Progenitor cell of endocrine pancreas (in vitro differentiated cells): ENCODE measurements at regions not wholly inside any gene's neighbourhood (a gene's known extent, or its start where the extent isn't known, plus 50 kb on each side); places are given as distances from the start of the nearest gene placed in this dataset.

ENCODE experiments used
- DNase-seq: peaks from one replicate; pipeline ENCODE4 v3.0.0; 2021; ENCODE audit warnings: low spot score; ENCODE audit not compliant: unreplicated experiment
- H3K27ac Mint-ChIP-seq: 2 replicates; pipeline ENCODE4 v1.8.0; 2021; ENCODE audit warnings: mild to moderate bottlenecking, moderate library complexity, mixed read lengths
- H3K27me3 Mint-ChIP-seq: 2 replicates; pipeline ENCODE4 v1.8.0; 2021; ENCODE audit warnings: mixed read lengths
- H3K36me3 Mint-ChIP-seq: 2 replicates; pipeline ENCODE4 v1.8.0; 2022; ENCODE audit warnings: mixed read lengths; ENCODE audit not compliant: insufficient read depth
- H3K4me1 Mint-ChIP-seq: 2 replicates; pipeline ENCODE4 v1.8.0; 2021; ENCODE audit warnings: low read depth, mixed read lengths
- H3K4me3 Mint-ChIP-seq: 2 replicates; pipeline ENCODE4 v1.8.0; 2021; ENCODE audit warnings: low read depth, mild to moderate bottlenecking, moderate library complexity, mixed read lengths
- H3K9me3 Mint-ChIP-seq: 2 replicates; pipeline ENCODE4 v1.8.0; 2021; ENCODE audit warnings: low read depth, mixed read lengths
- TF ChIP-seq, protein P1 (sequence below): fragments of 200-600 bp; sonication (generic); IDR thresholded peaks from one replicate; pipeline ENCODE4 v1.5.0; 2021; ENCODE audit warnings: antibody characterized with exemption, mild to moderate bottlenecking; ENCODE audit not compliant: unreplicated experiment

DNA sequence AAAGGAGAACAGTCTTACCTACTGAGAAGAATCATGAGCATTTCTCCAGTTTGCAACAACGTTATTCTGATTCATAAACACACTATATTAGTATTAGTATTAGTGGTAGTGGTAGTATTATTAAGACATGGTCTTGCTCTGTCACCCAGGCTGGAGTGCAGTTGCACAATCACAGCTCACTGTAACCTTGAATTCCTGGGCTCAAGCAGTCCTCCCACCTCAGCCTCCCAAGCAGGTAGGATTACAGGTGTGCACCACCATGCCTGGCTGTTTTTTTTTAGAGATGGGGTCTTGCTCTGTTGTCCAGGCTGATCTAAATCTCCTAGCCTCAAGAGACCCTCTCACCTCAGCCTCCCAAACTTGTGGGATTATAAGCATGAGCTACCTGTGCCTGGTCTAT lies 363.5 kb downstream of the SAMD5 start:
- Mint-ChIP-seq H3K36me3 (no peaks in the 10 kb centered on the region), H3K4me1 (peaks cover 10% of the 10 kb centered on the region), H3K27ac (no peak overlapping the region), H3K27me3 (no peaks in the 10 kb centered on the region), H3K9me3 (no peaks in the 10 kb centered on the region), H3K4me3 (no peak overlapping the region)
- TF ChIP-seq, protein P1, sequence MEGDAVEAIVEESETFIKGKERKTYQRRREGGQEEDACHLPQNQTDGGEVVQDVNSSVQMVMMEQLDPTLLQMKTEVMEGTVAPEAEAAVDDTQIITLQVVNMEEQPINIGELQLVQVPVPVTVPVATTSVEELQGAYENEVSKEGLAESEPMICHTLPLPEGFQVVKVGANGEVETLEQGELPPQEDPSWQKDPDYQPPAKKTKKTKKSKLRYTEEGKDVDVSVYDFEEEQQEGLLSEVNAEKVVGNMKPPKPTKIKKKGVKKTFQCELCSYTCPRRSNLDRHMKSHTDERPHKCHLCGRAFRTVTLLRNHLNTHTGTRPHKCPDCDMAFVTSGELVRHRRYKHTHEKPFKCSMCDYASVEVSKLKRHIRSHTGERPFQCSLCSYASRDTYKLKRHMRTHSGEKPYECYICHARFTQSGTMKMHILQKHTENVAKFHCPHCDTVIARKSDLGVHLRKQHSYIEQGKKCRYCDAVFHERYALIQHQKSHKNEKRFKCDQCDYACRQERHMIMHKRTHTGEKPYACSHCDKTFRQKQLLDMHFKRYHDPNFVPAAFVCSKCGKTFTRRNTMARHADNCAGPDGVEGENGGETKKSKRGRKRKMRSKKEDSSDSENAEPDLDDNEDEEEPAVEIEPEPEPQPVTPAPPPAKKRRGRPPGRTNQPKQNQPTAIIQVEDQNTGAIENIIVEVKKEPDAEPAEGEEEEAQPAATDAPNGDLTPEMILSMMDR, result no peak
- no peak for DNase-seq

DNA sequence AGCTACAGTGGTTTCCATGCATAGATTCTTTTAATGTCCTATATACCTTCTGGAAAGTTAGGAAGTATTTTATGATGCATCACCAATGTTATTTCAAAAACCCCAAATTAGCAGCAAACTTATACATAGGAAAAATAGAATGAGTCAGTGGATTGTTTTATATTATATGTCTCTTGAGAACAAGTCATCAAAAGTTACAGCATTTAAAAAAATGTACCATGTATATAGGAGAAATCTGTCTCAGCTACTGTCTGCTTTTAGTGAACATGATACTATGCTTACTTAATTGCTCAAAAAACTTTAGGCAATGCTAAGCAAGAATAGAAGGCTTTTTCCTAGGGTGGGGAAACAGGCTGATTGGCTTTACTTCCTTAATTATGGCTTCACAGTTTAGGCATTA lies 365.3 kb downstream of the SAMD5 start:
- TF ChIP-seq, protein P1, result no peak
- H3K4me3 Mint-ChIP-seq, result no peak overlapping the region
- no peaks in the 10 kb centered on the region for H3K36me3 Mint-ChIP-seq
- no peaks in the 10 kb centered on the region for H3K27me3 Mint-ChIP-seq
- H3K27ac Mint-ChIP-seq, result no peak overlapping the region
- no peaks in the 10 kb centered on the region for H3K9me3 Mint-ChIP-seq
- DNase-seq, result no peak
- peaks cover 2% of the 10 kb centered on the region for H3K4me1 Mint-ChIP-seq

DNA sequence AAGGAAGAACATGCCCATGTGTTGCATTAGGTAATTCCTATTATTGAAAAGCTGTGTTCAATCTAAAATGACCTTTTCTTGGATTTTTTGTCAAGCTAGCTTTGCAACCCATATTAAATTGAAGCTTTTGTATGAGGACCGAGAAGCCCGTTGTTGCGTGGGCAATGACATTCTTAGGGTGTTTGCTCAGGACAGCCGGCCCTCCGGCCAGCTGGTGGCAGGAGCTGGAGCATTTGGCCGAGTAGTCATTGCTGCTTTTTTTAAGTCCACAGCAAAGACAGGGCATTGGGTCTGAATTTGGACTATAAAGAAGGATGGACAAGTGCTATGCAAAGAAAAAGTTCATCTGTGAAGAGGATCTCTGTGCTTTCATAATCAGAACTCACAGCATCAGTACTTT lies 365.8 kb downstream of the SAMD5 start:
- H3K9me3 Mint-ChIP-seq, result no peaks in the 10 kb centered on the region
- no peak for DNase-seq
- H3K4me3 Mint-ChIP-seq, result no peak overlapping the region
- H3K27me3 Mint-ChIP-seq, result no peaks in the 10 kb centered on the region
- TF ChIP-seq, protein P1, result no peak
- H3K4me1 Mint-ChIP-seq, result peaks cover under 1% of the 10 kb centered on the region
- no peaks in the 10 kb centered on the region for H3K36me3 Mint-ChIP-seq
- H3K27ac Mint-ChIP-seq, result no peak overlapping the region

DNA sequence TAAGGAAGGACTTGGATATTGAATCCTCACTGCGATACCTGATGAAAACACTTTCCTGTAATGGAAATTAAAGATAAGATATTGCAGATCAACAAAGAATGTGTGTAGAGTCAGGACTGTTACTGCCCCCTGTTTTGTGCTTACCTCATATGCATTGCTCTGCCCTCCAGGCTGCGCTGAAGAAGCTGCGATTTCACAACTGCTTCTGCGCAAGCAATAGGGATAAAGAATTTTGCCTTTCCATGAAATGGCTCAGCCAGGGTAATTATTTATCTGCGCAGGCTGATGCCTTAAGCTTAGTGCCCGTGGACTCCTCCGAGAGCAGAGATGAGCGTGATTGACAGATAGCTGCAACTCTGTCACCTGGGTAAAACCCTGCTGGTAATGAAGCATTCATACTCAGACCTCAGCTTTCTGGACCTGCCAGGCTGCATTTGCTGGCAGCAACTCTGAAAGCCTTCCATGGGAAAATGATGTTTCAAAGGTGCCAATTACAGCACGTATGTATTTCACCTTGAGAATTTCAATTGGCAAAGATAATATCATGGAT lies 370.6 kb downstream of the SAMD5 start:
- Mint-ChIP-seq H3K36me3 (no peaks in the 10 kb centered on the region), H3K4me3 (no peak overlapping the region), H3K27me3 (no peaks in the 10 kb centered on the region), H3K4me1 (peaks cover 4% of the 10 kb centered on the region), H3K9me3 (no peaks in the 10 kb centered on the region), H3K27ac (no peak overlapping the region)
- TF ChIP-seq, protein P1, result no peak
- DNase-seq, result no peak

DNA sequence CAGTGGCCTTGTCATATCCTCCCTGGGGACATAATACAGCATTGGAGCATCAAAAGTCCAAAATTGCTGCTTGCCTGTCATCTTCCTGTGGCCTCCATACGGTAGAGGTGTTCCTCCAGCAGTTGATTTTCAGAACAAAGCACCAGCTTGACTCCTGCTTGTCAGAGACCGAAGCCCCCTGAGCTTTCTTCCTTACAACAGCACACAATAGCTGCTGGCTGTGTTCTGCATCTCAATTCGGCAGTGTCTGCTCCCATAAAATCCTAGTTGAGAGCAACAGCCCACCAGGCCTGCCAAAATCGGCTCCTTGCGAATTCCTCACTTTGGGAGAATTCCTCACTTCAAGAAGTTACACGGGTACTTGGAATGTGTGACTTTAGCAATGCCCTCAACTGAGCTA lies 372.9 kb downstream of the SAMD5 start:
- no peaks in the 10 kb centered on the region for H3K36me3 Mint-ChIP-seq
- no peak for DNase-seq

More for the DNA sequence above, 372.9 kb downstream of the SAMD5 start:
- Mint-ChIP-seq H3K4me1 (peaks cover 4% of the 10 kb centered on the region), H3K27ac (no peak overlapping the region), H3K27me3 (no peaks in the 10 kb centered on the region), H3K9me3 (no peaks in the 10 kb centered on the region), H3K4me3 (no peak overlapping the region)
- TF ChIP-seq, protein P1, result no peak
